ENCODE measurements at regions not wholly inside any gene's neighbourhood (a gene's known extent, or its start where the extent isn't known, plus 50 kb on each side); places are given as distances from the start of the nearest gene placed in this dataset.

DNA sequence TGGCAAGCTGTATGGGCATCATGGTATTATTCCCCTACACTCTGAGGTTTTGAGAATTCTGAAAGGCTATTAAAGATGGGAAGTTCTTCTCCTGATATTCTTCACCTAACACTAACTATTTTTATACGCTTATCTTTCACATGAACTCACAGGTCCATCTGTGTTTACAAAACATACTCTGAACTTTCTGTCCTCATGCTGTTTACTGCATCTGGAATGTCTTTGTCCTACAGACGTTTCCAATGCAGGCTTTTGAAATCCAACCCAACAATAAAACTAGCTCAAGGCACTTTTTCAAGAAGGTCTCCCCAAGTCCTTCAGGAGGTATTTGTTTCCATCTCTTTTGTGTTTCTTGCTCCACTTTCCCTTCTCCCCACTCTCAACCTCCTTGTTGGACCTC is 60.5 kb upstream of the MLIP start:
- Histone ChIP-seq H3K4me2 (ENCODE audit: insufficient read depth in 1 of 2, low read depth in 2 of 2, low read length in 2 of 2) (no peak overlapping the region), H2BK15ac (ENCODE audit: low read length) (no peak overlapping the region), H3K18ac (ENCODE audit: extremely low read depth, low read length) (no peak overlapping the region), H3K4me3 (ENCODE audit: extremely low read depth in 1 of 4, insufficient read depth in 2 of 4, low read depth in 3 of 4, low read length in 4 of 4) (no peak overlapping the region), H3K14ac (ENCODE audit: insufficient read length) (no peak overlapping the region), H2BK20ac (ENCODE audit: low read length) (no peak overlapping the region), H2BK5ac (ENCODE audit: low read depth, low read length) (no peak overlapping the region), H4K8ac (ENCODE audit: extremely low read depth, insufficient read depth, low read length) (no peak overlapping the region), H2AK5ac (ENCODE audit: low read depth, low read length) (no peak overlapping the region), H3K56ac (replicated peaks; ENCODE audit: insufficient read length, low read depth, low read length) (no peak overlapping the region), H2BK120ac (replicated peaks; ENCODE audit: low read depth, low read length) (no peak overlapping the region), H3K27me3 (replicated peaks in 1 of 4; ENCODE audit: control insufficient read depth in 3 of 4, extremely low read depth in 1 of 4, insufficient read depth in 3 of 4, low read length in 3 of 4) (no peaks in the 10 kb centered on the region), H3K4ac (replicated peaks; ENCODE audit: insufficient read length, low read depth, low read length) (no peak overlapping the region), H3K4me1 (replicated peaks in 1 of 4; ENCODE audit: control insufficient read depth in 3 of 4, insufficient read depth in 4 of 4, low read length in 3 of 4) (no peaks in the 10 kb centered on the region), H3K79me1 (ENCODE audit: low read depth, low read length) (no peaks in the 10 kb centered on the region), H3K9ac (replicated peaks in 1 of 4; ENCODE audit: extremely low read depth in 1 of 4, low read depth in 3 of 4, low read length in 3 of 4) (no peak overlapping the region), H3K36me3 (ENCODE audit: control insufficient read depth in 2 of 4, insufficient read depth in 4 of 4, low read length in 3 of 4) (no peaks in the 10 kb centered on the region), H3K27ac (ENCODE audit: low read depth, low read length) (no peak overlapping the region), H3K9me3 (ENCODE audit: insufficient read depth in 2 of 2, low read depth in 1 of 2, low read length in 1 of 2) (no peaks in the 10 kb centered on the region), H3K79me2 (ENCODE audit: control insufficient read depth in 1 of 2, insufficient read depth in 2 of 2, low read length in 2 of 2) (no peaks in the 10 kb centered on the region), H3K23me2 (ENCODE audit: low read depth, low read length) (no peaks in the 10 kb centered on the region; the same call in 1 of the 2 replicates), H4K5ac (ENCODE audit: insufficient read length, low read depth, low read length) (no peak overlapping the region), H3K23ac (ENCODE audit: insufficient read length) (no peak overlapping the region), H2BK12ac (ENCODE audit: low read depth, low read length) (no peak overlapping the region), H2AFZ (ENCODE audit: low read length) (no peak overlapping the region), H4K91ac (replicated peaks; ENCODE audit: insufficient read length, low read length) (no peak overlapping the region), H4K20me1 (replicated peaks in 1 of 2; ENCODE audit: control insufficient read depth in 1 of 2, insufficient read depth in 2 of 2, low read length in 2 of 2) (no peaks in the 10 kb centered on the region)
- ChIA-PET POLR2A (ENCODE audit: partially characterized antibody) (no interaction called here), CTCF (ENCODE audit: partially characterized antibody) (no interaction called here)
- FAIRE-seq (no peak), DNase-seq (ENCODE audit: low read depth in 1 of 2, low spot score in 2 of 2) (no peak)
- 67% methylated on average over 2 of the region's 2 CpGs; no CpG with 5 or more reads in 1 of the 2 experiments for WGBS, 2 experiments (ENCODE audit: extremely low coverage in 1 of 2, insufficient coverage in 1 of 2, insufficient read length in 1 of 2, insufficient replicate concordance in 2 of 2, low coverage in 1 of 2, low lambda C conversion rate in 2 of 2, missing lambda C conversion rate in 1 of 2)
- TF ChIP-seq CHD2 (IDR thresholded peaks at IDR 0.05; ENCODE audit: low read length) = no peak
- no peak for TF ChIP-seq CBX8 (IDR thresholded peaks at IDR 0.05; ENCODE audit: borderline replicate concordance, low read depth, low read length)
- no peak for TF ChIP-seq RAD21 (IDR thresholded peaks at IDR 0.05 in 1 of 2, conservative IDR thresholded peaks at IDR 0.05 in 1 of 2; ENCODE audit: low read depth in 2 of 2, low read length in 2 of 2)
- TF ChIP-seq BACH1 (IDR thresholded peaks at IDR 0.05; ENCODE audit: low read length) = no peak
- TF ChIP-seq TCF12 (IDR thresholded peaks at IDR 0.05; ENCODE audit: low read depth, low read length) = no peak
- TF ChIP-seq RBBP5 (IDR thresholded peaks at IDR 0.05; ENCODE audit: borderline replicate concordance, low read depth, low read length) = no peak
- TF ChIP-seq SIX5 (IDR thresholded peaks at IDR 0.05; ENCODE audit: low read depth, low read length) = no peak
- no peak for TF ChIP-seq CREB1 (IDR thresholded peaks at IDR 0.05)
- TF ChIP-seq SIRT6 (IDR thresholded peaks at IDR 0.05; ENCODE audit: low read length) = no peak
- no peak for TF ChIP-seq ZNF274 (IDR thresholded peaks at IDR 0.05; ENCODE audit: borderline replicate concordance, extremely low read depth, low read length)
- no peak for TF ChIP-seq NRF1 (IDR thresholded peaks at IDR 0.05; ENCODE audit: low read depth, low read length)
- TF ChIP-seq YY1 (IDR thresholded peaks at IDR 0.05; ENCODE audit: low read depth, low read length) = no peak
- no peak for TF ChIP-seq EGR1 (IDR thresholded peaks at IDR 0.05; ENCODE audit: borderline replicate concordance, low read depth, low read length)
- no peak for TF ChIP-seq MAFK (IDR thresholded peaks at IDR 0.05; ENCODE audit: low read depth, low read length)
- TF ChIP-seq, protein P1, sequence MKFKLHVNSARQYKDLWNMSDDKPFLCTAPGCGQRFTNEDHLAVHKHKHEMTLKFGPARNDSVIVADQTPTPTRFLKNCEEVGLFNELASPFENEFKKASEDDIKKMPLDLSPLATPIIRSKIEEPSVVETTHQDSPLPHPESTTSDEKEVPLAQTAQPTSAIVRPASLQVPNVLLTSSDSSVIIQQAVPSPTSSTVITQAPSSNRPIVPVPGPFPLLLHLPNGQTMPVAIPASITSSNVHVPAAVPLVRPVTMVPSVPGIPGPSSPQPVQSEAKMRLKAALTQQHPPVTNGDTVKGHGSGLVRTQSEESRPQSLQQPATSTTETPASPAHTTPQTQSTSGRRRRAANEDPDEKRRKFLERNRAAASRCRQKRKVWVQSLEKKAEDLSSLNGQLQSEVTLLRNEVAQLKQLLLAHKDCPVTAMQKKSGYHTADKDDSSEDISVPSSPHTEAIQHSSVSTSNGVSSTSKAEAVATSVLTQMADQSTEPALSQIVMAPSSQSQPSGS (IDR thresholded peaks at IDR 0.05; ENCODE audit: low read length) = no peak

Data from H1 (cell line).